Stimulated activated CD4-positive, alpha-beta T cell treated with anti-CD3 and anti-CD28 coated beads, Interleukin-4, amount 100 ng/mL, for 4 hours (primary cell): ENCODE measurements at regions not wholly inside any gene's neighbourhood (a gene's known extent, or its start where the extent isn't known, plus 50 kb on each side); places are given as distances from the start of the nearest gene placed in this dataset.

Source experiments
- DNase-seq, 2 experiments: peaks; one replicate each; pipeline ENCODE4 v3.0.0-alpha.2; 2020

DNA sequence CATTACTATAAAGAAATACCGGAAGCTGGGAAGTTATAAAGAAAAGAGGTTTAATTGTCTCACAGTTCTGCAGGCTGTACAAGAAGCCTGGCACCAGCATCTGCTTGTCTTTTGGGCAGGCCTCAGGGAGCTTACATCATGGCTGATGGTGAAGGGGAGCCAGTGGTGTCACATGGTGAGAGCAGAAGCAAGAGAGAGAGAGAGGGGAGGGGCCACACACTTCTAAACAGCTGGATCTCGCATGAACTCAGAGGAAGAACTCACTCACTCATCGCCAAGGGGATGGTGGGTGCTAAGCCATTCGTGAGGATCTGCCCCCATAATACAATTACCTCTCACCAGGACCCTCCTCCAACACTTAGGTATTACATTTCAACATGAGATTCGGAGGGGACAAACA, 51.8 kb upstream of the ANKRD34C start:
- DNase-seq, result no peak

DNA sequence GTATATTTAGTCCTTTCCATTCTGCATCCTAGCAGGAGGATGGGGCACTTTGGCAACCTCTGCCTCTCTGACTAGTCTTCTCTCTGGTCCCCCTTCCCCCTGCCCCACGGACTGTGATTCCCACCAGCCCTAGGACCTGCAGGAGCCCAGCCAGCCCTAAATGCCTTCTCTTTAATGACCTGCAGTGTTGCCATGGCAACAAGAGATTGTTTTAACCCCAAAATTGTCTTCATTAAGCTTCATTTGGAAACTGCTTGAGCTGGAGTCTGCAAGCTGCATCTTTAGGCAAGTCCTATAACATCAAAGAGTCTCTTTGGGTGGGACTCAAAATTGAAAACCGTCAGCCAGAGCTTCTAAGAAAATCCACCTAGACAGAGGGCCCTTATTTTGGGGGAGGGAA, 59.7 kb upstream of the ANKRD34C start:
- no peak for DNase-seq

DNA sequence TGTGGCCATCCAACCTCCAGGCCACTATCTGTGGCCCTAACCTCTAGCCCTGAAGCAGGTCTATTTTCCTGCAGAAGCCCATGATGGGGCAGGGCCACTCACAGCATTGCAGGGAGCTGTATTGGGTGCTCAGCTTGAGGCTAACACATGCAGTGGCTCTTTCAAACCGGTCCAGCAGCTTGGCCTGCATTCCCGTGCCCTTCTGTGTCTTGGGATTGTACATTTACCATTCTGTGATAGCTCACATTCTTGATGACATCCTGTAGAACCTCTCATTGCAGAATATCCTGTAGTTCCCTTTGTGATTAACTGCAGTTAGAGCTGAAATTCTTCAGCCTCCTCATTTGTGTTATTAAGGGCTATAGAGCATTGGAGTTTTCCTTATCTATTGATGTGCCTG, 60.8 kb upstream of the ANKRD34C start:
- no peak for DNase-seq

DNA sequence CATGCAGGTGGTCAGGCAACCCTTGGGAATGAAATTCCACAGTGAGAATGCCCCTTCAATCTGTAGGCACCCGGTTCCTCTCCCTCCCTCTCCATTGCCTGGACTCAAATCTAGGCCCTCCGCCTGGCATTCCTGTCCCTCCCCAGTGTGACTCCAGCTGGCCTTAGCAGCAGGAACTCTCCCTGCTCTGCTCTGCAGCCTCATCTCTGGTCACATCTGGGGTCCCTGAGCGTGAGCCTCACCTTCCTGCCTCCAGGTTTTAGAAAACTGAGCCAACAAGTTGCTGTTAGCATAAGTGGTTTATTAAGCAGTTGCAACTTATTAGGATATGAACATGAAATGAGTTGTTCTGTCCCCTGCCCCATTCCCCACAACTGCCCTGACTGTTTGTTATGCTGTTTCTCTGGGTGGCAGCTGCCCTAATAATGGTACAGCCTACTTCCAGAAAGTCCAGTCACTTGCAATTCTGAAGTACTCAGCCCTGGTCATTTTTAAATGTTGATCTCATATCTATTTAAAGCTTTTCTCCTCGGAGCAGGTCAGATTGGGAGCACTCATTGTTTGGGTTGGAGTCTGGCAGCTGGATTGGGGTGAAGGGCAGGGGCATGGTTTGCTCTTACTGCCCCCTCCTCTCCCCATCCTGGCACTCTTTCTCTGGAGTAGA, 63.0 kb upstream of the ANKRD34C start:
- DNase-seq, result no peak

DNA sequence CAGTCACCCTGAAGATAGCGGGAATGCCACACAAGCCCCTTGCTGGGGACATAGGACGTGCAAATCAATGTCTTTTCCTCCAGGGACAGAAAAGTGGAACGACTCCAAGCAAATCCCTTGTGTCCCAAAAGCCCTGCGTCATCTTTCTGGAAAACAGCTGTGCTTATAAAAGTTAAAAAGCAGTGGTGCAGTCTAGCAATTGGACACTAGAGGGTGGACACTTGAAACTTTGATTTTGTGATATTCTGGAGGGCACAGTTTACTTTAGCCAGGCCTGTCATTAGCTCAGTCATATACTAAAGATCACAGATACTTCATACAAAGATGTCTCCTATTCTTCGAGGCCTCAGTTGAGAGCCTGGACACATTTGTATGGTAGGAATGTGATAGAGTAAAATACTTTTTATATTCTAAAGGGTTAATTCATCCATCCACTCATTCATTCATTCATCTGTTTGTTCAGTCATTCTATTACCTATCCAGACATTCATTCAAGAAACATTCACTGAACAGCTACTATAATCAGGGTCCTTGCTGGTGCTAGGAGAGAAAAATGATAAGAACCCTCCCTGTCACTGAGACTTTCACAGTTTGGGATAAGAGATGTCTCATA, 63.8 kb upstream of the ANKRD34C start:
- DNase-seq, result no peak

DNA sequence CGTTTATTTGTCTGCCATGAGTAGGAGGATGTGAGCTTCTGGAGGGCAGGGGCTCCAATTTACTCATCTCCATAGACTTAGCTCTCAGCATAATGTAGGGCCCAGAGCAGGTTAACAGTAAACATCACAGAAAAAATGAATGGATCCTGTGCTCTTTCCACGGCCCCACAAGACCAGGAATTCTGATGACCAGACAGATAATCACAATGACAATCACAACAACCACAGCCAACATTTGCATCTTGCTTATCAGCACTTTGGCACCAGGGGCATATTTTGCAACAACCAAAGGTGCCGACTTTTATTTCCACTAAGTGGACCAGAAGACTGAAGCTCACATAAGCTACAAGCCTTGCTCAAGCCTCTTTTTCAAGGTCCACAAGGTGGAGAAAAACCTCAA, 68.9 kb upstream of the ANKRD34C start:
- no peak for DNase-seq

DNA sequence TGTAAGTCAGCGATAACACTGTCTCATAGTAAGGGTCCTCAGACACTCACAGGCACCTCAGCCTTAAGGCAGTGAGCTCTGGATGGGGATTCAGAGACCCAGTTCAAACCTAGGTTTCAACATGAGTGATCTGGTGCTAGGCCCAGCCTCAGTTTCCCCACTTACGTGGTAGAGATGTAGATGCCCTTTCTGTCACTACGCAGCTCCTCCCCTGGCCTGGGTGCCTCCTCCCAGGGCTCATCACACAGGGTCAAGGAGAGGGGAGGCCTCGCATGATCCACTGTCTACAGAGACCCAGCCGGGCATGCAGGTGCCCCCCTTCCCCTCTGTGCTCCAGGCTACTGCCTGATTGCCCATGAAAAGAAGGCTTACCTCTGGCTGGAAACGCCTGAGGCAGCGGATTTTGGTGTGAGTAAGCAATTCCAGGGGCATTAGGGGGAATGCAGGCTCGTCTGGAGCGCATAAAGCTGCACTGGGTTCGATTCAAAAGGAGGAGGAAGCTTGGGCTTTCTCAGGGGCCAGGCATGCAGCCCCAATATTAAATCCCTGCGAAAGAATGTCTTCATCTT, 69.8 kb upstream of the ANKRD34C start:
- DNase-seq, result no peak

DNA sequence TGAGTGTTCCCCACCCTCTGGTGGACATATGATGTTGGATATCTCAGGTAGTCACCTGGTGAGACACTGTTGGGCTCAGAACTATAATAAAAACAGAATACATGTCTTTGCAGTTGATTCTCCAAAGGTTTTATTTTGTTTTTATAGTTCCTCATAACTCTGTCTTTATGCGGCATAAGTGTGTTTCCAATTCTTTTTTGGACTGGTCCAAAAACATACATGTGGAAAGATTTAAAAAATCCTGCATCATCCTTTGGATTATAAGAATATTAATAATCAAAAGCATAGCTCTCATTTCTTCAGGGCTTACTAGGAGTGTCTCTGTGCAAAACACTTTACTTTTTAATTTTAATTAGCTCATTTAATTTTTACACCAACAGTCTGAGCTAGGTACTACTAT, 71.0 kb upstream of the ANKRD34C start:
- DNase-seq, result no peak

DNA sequence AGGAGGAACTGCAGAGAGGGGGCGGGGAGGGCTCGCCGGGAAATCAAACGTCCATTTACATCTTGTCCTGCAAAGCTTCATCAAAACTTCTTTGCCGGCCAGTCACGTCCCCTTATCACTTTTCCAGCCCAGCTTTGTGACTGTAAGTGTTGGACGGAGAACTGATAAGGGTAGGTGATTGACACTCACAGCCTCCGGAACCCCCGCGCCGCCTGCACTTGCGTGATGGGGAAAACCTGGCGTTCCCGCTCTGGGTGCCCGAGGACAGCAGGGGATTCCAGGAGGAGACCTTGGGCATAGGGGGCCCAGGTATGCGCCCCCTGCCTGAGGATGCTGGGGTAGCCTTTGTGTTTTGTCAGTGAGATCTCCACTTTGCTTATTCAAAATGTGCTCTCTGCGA, 72.8 kb upstream of the ANKRD34C start:
- no peak for DNase-seq

DNA sequence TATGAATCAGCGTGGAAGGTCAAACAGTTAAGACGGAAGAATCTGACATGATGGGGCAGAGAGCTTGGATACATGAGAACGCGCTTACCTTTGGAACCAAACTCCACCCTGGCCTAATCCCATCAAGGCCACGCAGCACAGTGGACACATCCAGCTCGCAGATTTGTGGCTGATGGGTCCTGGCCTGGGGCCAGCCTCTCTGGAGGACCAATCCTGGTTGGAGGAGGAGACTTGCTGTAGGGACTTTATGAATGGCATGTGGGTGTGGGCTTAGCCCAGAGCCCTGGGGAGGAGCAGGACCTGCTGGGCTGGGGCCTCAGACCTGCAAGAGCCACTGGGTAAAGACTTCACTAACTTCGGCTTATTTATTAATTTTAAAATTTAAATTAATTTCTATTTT, 73.4 kb upstream of the ANKRD34C start:
- DNase-seq, result no peak

DNA sequence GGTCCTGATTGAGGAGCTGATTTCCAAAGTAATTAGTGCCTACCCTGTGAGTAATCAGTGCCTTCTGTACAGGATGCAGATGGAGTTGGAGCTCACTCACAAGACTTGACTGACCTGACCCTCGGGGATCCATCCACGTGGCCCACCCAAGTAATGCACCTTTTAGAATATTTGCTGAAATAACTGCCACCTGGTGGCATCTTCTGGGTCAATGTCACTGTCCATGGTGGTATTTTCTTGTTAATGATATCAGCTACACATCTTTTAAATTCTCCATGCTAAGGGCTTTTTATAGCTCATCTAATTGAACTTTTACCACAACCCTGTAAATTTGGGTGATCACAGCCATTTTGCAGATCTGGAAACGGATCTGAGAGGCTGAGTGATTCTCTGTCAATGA, 74.3 kb upstream of the ANKRD34C start:
- DNase-seq, result no peak

DNA sequence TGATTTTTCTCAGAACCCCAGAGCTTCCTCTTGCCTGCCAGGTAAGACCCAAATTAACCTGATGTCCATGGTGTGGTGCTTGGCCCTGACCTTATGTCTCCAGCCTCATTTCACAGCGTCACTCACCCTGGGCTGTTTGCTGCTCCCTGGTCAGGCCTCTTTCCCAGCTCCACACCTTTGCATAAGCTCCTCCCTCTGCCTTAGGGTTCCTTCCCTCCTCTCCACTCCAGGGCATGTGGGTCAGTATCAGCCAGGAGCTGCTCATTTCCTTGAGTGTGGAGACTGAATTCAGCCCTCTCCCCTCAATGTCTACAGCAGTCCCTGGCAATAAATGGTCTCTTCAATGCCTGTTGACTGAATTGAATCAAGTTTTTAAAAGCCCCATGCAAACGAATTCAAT, 75.6 kb upstream of the ANKRD34C start:
- no peak for DNase-seq

DNA sequence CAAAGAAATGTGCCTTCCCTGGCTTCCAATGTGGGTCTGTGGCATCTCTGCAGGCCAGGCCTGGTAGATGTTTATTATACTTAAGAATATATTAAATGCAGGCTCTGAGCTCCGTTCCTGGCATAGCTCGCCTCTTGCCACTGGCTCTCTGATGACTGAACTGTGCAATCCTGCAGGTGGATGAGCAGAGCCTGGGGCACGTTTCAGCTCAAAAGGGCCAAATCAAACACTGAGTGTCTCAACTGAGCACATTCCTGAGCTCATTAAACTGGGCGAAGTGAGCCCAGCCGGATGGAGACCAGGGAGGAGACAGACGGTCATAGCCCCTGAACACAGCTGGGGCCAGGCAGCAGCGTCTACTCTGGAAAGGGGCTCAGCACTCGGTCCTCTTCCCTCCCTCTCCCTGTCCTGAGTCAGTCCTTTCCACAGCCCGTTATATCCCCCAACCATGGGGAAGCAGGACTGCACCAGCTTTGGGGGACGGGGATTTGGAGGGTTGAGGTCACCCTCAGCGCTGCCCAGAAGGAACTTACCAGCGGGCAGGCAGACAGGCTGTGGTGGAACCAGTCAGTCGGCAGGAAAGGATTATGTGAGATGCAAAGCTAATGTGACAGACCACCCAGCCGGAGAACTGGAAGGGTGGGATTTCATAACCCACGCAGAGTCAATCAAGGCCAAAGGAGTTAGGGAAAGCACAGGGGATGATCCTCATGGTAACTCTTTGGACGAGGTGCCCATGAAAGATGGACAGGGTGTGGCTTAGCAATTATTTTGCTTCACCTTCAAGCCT, 77.4 kb upstream of the ANKRD34C start:
- no peak for DNase-seq

DNA sequence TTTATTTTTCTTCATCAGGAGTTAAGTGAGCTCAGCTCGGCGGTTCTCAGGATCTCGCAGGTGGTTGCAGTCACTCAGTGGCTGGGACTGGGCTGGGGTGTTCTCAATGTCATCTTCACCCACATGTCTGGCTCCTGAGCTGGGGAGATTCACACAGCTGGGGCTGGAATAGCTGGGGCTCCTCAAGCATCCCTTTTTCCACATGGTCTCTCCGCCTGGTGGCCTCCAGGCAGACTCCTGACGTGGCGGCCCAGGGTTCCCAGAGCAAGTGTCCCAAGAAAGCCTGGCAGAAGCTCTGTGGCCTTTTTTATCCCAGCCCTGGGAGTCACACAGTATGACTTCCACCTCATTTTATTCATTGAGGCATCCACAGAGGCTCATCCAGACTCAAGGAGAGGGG, 84.1 kb upstream of the ANKRD34C start:
- no peak for DNase-seq

DNA sequence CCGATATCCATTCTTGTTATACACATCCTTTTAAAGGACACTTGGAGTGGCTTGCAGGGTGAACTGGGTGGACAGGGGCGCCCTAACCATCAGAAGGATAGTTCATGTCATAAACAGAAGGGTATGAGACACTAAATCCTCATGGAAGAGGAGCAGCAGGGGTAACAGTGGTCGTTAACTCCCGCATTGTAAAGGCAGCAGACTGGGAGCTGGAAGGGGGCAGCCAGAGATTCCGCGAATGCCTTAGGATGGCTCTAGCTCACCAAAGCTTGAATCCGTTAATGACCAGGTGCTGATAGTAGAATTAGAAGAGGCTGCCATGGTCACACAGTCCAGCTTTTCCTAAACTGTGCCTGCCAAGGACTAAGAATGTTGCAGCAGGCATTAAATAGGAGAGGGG, 85.2 kb upstream of the ANKRD34C start:
- no peak for DNase-seq

DNA sequence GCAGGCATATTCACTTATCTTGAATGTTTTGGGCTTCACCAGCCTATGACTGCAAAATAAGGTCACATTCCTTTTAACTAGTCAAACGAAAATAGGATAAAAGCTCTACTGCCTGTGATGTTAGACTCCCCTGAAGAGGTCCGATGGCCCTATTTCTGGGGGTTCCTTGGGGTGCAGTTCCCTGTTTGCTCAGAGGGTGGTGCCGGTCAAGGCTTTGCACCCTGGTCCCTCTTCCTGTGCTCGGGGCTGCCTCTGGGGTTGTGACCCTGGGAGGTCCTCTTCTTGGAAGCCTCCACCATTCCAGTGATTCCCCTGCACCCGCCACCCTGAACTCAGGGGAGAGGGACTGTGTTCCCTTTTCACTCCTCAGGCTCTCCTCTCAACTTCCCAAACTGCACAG, 86.7 kb upstream of the ANKRD34C start:
- DNase-seq, result no peak

DNA sequence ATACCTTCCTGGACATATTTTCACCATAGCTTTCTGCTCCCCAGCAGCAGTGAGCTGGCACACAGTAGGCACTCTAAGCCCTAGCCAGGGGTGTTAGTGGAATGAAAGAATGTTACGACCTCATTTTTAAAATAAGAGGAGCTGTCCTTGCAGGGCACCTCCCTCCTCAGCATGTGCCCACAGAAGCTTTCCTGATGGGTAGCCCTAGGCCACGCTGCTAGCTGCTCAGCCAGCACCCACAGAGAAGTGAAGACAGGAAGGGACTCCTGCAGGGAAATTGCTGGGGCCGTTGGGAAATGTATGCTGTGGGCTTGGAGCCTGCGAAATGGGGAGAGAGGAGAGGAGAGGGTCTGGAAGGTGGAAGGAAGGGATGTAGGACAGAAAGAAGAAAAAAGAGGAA, 87.3 kb upstream of the ANKRD34C start:
- DNase-seq, result no peak

DNA sequence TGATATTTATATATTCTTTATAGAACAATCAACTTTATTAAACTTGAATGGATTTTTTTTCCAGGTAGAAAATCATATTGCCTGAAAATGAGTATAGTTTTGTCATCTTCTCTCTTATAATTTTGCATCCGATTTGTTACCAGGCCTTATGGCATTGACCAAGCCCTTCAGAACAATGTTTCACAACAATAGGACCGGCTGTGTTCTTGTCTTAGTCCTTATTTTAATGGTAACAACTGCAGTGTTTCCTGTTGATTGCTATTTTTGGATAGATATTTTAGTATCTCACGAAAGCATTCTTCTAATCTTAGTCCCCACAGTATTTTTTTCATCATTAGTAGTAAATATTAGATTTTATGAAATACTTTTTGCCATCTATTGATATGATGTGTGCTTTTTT, 88.1 kb upstream of the ANKRD34C start:
- DNase-seq, result no peak

DNA sequence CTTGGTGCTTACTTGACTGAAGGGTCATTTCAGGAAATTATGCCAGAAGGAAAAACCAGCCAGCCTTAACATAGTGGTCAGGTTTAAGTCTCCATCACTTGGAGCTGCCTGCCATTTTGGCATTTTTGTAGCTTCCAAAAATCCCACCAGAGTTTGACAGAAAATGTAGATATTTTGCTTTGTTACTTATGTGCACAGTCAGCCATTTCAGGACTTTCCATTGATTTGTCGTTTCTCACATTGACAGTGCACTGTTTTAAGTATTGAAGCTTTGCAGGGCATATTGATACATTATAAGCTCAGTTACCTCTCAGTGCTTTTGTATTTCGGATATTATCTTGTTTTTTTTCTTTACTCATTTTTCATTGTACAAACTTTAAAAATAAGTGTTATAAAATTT, 89.0 kb upstream of the ANKRD34C start:
- no peak for DNase-seq

DNA sequence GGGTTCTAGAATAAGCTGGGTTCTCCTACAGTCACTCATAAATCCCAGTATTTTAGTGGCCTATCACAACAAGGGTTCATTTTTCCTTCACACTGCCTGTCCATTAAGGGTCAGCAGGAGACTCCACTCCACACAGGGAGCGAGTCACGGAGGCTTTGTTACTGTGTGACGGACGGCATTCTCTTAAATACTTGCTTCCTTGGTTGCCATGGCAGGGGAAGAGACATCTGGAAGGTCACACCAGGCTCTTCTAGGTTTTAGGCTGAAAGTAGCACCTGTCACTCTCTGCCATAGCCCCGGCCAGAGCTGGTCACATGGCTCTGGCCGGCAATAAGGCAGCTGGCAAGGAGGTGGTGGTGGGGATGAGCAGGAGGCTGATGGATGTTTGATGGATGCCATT, 89.4 kb upstream of the ANKRD34C start:
- no peak for DNase-seq

DNA sequence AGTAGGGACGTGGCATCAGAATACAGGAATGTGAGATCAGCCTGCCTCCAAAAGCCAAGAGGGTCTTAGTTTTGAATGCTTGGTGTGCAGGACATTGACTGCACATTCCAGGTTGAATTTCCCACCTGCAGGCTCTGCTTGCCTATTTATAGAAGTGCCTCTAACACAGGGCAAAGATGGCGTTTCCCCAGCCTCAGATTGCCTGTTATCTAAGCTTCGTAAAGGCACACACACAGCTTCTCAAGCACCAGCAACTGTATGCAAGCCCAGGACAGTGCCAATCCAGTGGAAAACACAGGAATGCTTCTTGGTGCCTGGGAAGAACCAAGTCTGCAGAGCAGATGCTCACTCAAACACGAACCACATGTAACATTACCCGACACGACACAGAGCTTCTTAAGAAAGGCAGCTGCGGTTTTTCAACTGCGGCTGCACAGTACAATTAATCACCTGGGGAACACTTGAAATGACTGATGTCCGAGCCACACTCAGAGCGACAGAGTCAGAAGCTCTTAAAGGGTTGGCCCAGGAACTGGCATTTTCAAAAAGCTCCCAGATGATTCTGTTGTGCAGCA, 90.0 kb upstream of the ANKRD34C start:
- no peak for DNase-seq

DNA sequence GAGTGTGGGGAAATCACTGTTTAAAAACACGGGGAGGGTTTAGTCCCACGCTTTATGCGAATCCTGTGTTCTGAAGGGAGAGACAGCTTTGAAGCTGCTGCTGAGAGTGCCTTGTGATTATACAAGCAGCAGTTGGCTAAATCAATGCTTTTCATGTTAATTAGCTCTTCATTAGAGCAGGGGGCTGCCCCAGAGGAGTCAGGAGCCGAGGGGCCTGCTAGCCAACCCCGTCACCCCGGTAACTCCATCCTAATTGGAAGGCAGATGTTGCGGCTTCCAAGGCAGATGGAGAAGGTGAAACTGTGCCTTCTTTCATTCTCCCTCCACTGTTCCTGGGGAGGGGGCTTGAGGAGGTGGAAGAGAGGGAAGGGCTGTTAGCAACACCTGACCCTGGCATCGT, 92.4 kb upstream of the ANKRD34C start:
- no peak for DNase-seq

DNA sequence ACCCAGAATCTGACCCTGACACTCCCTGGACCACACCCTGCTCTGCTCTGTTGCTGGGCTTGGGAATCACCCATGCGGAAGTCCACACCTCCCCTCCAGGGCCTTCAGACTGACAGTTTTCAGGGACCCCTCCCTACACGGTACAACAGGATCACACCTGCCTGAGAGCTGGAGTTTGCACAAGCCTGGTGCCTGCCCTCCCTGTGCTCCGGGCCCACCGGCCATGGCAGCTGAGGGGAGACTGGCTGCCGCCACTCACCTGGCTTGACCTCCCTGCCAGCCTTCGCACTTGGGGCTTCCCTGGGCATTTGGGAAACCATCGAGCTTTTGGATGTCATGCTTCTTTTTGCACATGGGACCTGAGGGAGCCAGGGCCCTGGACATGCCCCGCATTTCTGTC, 95.9 kb upstream of the ANKRD34C start:
- no peak for DNase-seq

DNA sequence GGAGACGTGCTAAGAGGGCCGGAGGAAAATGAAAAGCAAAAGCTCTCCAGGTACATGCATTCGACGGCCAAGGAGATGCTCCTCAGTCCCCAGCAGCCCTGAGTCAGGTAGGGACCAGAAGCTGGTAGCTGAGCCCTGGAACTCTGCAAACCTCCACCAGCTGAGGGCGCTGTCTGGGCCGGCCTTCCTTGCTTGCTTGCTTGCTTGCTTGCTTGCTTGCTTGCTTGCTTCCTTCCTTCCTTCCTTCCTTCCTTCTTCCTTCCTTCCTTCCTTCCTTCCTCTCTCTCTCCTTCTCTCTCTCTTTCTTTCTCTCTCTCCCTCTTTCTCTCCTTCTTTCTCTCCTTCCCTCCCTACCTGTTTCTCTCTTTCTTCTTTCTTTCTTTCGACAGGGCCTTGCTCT, 94.6 kb upstream of the RASGRF1 start:
- peak in 1 of 2 experiments; percentile 8 for DNase-seq
